ENCODE measurements at regions not wholly inside any gene's neighbourhood (a gene's known extent, or its start where the extent isn't known, plus 50 kb on each side); places are given as distances from the start of the nearest gene placed in this dataset.

- CTCF ChIA-PET = no interaction called here
- Histone ChIP-seq H3K4me2 (ENCODE audit: insufficient read depth, low read length) (no peak overlapping the region), H2AFZ (ENCODE audit: low read depth, low read length) (no peak overlapping the region), H3K9me1 (replicated peaks; ENCODE audit: control insufficient read depth, extremely low read depth, insufficient read depth, low read length) (no peaks in the 10 kb centered on the region), H3K9me3 (replicated peaks; ENCODE audit: control insufficient read depth, insufficient read depth, low read length) (no peaks in the 10 kb centered on the region), H3K27ac (ENCODE audit: insufficient read depth, low read depth, low read length) (no peak overlapping the region), H3K79me2 (ENCODE audit: control insufficient read depth, insufficient read depth, low read length) (no peaks in the 10 kb centered on the region), H4K20me1 (replicated peaks; ENCODE audit: control insufficient read depth, extremely low read depth, insufficient read depth, low read length) (no peaks in the 10 kb centered on the region), H3K27me3 (ENCODE audit: control insufficient read depth in 2 of 2, insufficient read depth in 2 of 2, low read length in 2 of 2) (no peaks in the 10 kb centered on the region), H3K9ac (replicated peaks; ENCODE audit: extremely low read depth, insufficient read depth, low read length) (no peak overlapping the region), H3K4me1 (ENCODE audit: control insufficient read depth, extremely low read depth, insufficient read depth, low read length) (no peaks in the 10 kb centered on the region), H3K4me3 (replicated peaks in 1 of 3; ENCODE audit: insufficient read depth in 1 of 3, low read depth in 1 of 3, low read length in 3 of 3) (no peak overlapping the region), H3K36me3 (ENCODE audit: control insufficient read depth in 2 of 2, extremely low read depth in 1 of 2, insufficient read depth in 2 of 2, low read length in 2 of 2) (no peaks in the 10 kb centered on the region)
- FAIRE-seq (no peak), DNase-seq (ENCODE audit: low read depth, low spot score) (no peak)
- intact Hi-C loops (cut with micrococcal nuclease) = no loop called here
- BruUV-seq (replicated peaks) = no TSS peak
- dilution Hi-C loops (cut with MboI; ENCODE audit: extremely low pct_ligation_motif_present, low sequenced_read_pairs) = no loop called here
- no peak for TF ChIP-seq POLR2A (IDR thresholded peaks at IDR 0.05; ENCODE audit: low read depth, low read length)
- no peak for TF ChIP-seq MYC (IDR thresholded peaks at IDR 0.05; ENCODE audit: low read depth, low read length)
- POLR2A ChIA-PET = no interaction called here
Observed at GRCh38 chr9:73806876-73807275, 655.2 kb downstream of the ANXA1 start.

- Histone ChIP-seq H3K27me3 (ENCODE audit: control insufficient read depth in 2 of 2, insufficient read depth in 2 of 2, low read length in 2 of 2) (no peaks in the 10 kb centered on the region), H3K36me3 (ENCODE audit: control insufficient read depth in 2 of 2, extremely low read depth in 1 of 2, insufficient read depth in 2 of 2, low read length in 2 of 2) (no peaks in the 10 kb centered on the region), H3K9me1 (replicated peaks; ENCODE audit: control insufficient read depth, extremely low read depth, insufficient read depth, low read length) (no peaks in the 10 kb centered on the region), H3K4me1 (ENCODE audit: control insufficient read depth, extremely low read depth, insufficient read depth, low read length) (no peaks in the 10 kb centered on the region), H3K9me3 (replicated peaks; ENCODE audit: control insufficient read depth, insufficient read depth, low read length) (no peaks in the 10 kb centered on the region), H3K9ac (replicated peaks; ENCODE audit: extremely low read depth, insufficient read depth, low read length) (no peak overlapping the region), H3K4me3 (replicated peaks in 1 of 3; ENCODE audit: insufficient read depth in 1 of 3, low read depth in 1 of 3, low read length in 3 of 3) (no peak overlapping the region), H3K79me2 (ENCODE audit: control insufficient read depth, insufficient read depth, low read length) (no peaks in the 10 kb centered on the region), H3K4me2 (ENCODE audit: insufficient read depth, low read length) (no peak overlapping the region), H4K20me1 (replicated peaks; ENCODE audit: control insufficient read depth, extremely low read depth, insufficient read depth, low read length) (no peaks in the 10 kb centered on the region), H2AFZ (ENCODE audit: low read depth, low read length) (no peak overlapping the region), H3K27ac (ENCODE audit: insufficient read depth, low read depth, low read length) (no peak overlapping the region)
- ChIA-PET POLR2A (no interaction called here), CTCF (no interaction called here)
- BruUV-seq (replicated peaks) = no TSS peak
- intact Hi-C loops (cut with micrococcal nuclease) = no loop called here
- dilution Hi-C loops (cut with MboI; ENCODE audit: extremely low pct_ligation_motif_present, low sequenced_read_pairs) = no loop called here
- TF ChIP-seq JUN (IDR thresholded peaks at IDR 0.05; ENCODE audit: borderline replicate concordance, insufficient read depth, insufficient read length, low read depth) = no peak
- no peak for TF ChIP-seq EZH2 (IDR thresholded peaks at IDR 0.05; ENCODE audit: borderline replicate concordance, low read depth, low read length, severe bottlenecking)
- FAIRE-seq (no peak), DNase-seq (ENCODE audit: low read depth, low spot score) (no peak)
Observed at GRCh38 chr9:73807952-73808351, 656.3 kb downstream of the ANXA1 start.

All from endothelial cell of umbilical vein (primary cell).